Fibroblast of upper back skin (primary cell): ENCODE measurements at regions not wholly inside any gene's neighbourhood (a gene's known extent, or its start where the extent isn't known, plus 50 kb on each side); places are given as distances from the start of the nearest gene placed in this dataset.
A peak's percentile ranks its signal among the peaks of the same experiment; 100 is the strongest.
"Not testable (repeated sequence)": the region's sequence is repeated elsewhere in the genome, so short reads cannot be mapped to it uniquely, and the experiment has no call there.

ENCODE experiments used
- DNase-seq: peaks from one replicate; pipeline ENCODE4 v3.0.0-alpha.2; 2013

DNA sequence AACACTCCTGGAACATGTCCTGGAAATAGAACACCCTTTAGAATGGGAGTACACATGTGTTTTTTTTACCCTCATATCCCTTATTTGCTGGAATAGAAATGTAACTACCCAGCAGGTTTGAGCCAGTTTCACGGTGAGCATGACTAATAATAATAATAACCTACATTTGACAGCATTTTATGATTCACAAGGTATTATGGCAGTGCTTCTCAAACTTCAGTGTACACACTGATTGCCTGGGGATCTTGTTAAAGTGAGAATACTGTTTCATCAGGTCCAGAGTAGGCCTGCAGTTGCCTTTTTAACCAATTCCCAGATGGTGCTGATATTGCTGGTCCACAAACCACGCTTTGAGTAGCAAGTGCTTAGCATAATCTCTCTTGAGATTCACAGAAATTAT, 63.9 kb downstream of the NFKBIZ start:
- peak; percentile 44 for DNase-seq

DNA sequence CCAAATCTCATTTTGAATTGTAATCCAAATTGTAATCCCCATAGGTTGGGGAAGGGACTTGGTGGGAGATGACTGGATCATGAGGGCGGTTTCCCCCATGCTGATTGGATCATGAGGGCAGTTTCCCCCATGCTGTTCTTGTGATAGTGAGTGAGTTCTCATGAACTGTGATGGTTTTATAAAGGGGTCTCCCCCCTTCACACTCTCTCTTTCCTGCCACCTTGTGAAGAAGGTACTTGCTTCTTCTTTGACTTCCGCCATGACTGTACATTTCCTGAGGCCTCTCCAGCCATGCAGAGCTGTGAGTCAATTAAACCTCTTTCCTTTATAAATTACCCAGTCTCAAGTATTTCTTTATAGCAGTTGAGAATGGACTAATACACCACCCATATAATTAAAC, 68.4 kb downstream of the NFKBIZ start:
- DNase-seq, result not testable (repeated sequence)

DNA sequence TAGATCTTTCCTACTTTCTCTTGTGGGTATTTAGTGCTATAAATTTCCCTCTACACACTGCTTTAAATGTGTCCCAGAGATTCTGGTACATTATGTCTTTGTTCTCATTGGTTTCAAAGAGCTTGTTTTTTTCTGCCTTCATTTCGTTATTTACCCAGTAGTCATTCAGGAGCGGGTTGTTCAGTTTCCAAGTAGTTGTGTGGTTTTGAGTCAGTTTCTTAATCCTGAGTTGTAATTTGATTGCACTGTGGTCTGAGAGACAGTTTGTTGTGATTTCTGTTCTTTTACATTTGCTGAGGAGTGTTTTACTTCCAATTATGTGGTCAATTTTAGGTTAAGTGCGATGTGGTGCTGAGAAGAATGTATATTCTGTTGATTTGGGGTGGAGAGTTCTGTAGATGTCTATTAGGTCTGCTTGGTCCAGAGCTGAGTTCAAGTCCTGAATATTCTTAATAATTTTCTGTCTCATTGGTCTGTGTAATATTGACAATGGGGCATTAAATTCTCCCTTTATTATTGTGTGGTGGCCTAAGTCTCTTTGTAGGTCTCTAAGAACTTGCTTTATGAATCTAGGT, 72.9 kb downstream of the NFKBIZ start:
- DNase-seq, result not testable (repeated sequence)

DNA sequence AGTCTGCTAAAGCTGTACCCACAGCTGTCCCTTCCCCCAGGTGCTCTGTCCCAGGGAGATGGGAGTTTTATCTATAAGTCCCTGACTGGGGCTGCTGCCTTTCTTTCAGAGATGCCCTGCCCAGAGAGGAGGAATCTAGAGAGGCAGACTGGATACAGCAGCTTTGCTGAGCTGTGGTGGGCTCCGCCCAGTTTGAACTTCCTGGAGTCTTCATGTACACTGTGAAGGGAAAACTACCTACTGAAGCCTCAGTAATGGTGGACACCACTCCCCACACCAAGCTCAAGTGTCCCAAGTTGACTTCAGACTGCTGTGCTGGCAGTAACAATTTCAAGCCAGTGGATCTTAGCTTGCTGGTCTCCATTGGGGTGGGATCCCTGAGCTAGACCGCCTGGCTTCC, 75.3 kb downstream of the NFKBIZ start:
- not testable (repeated sequence) for DNase-seq

GRCh38 chr3:101925124-101925523, 75.8 kb downstream of the NFKBIZ start:
- DNase-seq, result not testable (repeated sequence)

DNA sequence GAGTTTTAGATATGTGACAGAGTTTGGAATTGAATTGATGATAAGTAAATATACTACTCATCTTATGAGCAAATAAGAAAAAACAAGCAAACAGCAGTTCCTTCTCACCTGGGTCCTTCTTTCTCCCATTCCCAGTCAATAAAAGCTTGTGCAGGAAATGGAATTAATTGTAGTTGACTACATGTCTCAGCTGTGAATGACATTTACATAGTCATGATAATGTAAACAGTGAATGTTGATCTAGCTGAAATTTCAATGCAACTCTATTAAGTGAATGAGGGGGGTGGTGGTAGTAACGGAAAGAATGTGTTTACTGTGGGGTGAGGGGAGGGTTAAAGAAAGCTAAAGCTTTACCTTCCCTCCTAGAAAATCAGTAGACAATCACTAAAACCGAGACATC, 76.2 kb downstream of the NFKBIZ start:
- DNase-seq, result no peak

DNA sequence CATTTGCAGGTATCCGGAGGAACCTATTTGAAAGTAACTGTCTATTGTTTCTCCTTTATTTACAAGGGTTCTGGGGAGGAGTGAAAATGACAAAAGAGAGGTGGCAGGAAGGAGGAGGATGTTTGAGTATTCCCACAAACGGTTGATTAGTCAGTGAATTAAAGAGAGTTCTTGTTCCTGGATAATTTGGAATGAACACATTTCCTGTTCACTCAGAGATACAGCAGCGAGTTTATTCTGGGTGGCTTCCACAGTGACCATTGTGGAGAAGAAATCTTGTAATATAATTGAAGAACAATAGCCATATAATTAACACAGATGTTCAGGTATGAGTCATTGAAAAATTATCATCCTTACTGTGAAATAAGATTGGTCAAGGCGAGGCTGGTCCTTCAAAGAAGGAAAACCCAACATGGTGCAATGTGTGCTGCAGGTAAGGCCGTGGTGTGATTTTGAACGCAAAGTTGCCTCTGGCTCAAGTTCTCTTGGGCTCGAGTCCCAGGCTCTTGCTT, 77.3 kb downstream of the NFKBIZ start:
- peak; percentile 40 for DNase-seq

DNA sequence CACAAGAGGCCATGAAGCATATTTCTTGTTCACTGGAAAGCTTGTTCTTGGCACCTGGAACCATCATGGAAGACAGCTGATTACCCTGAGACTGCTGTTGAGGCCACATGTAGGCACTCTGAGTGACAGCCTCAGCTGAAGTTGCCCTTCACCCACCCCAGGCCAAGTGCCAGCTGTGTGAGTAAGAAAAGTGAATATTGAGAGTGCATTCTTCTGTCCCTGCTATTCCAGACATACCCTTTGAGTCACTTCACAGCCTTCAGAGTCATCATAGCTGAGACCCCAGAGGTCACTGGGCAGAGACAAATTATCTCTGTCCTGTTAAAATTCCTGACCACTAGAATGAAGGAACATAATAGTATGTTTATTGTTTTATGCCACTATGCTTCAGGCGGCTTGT, 79.6 kb downstream of the NFKBIZ start:
- peak; percentile 72 for DNase-seq

DNA sequence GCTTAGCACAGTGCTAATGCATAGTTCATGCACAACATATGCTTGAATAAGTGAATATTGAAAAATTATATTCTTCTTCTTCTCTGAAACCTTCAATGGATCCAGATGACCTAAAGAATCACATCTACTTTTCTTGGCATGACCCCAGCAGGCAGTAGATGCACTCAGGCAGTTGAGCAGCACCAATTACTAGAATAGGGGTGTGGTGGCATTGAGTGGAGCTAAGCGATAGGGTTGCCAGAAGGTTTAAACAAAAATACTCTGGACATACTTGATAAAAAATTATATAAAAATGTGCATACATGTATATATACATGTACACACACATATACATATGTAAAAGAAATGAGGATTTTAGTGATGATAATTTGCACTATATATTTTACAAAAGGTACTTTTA, 81.8 kb downstream of the NFKBIZ start:
- DNase-seq, result no peak

- no peak for DNase-seq
Observed at GRCh38 chr3:101932326-101933068, 83.2 kb downstream of the NFKBIZ start.

GRCh38 chr3:101936419-101937356, 87.4 kb downstream of the NFKBIZ start:
- peak; percentile 95 for DNase-seq

DNA sequence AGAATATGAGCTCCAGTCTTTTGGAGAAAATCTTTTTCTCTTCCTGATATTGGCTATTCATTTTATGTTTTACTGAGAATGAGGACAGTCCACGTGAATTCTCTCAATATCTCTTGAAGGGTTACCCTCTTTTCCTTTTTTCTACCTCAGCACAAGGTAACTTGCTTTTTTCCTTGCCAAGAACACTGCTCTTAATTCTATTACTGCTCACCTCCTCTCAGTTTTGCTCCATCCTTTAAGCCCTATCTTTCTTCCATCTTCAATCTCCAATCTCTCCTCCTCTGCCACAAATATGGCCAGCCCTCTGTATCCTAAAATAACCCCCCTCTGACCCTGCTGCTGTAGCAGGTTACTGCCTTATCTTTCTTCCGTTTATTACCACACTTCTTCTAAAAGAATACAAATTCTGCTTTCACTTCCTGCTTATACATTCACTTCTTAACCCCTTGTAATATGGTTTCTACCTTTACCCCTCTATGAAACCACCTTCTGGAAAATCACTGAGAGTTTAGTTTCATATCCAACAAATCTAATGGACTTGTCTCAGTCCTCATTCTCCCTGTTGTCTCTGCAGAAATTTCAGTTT, 89.0 kb downstream of the NFKBIZ start:
- no peak for DNase-seq

- DNase-seq, result peak; percentile 54
Observed at GRCh38 chr3:101939361-101940049, 90.2 kb downstream of the NFKBIZ start.

DNA sequence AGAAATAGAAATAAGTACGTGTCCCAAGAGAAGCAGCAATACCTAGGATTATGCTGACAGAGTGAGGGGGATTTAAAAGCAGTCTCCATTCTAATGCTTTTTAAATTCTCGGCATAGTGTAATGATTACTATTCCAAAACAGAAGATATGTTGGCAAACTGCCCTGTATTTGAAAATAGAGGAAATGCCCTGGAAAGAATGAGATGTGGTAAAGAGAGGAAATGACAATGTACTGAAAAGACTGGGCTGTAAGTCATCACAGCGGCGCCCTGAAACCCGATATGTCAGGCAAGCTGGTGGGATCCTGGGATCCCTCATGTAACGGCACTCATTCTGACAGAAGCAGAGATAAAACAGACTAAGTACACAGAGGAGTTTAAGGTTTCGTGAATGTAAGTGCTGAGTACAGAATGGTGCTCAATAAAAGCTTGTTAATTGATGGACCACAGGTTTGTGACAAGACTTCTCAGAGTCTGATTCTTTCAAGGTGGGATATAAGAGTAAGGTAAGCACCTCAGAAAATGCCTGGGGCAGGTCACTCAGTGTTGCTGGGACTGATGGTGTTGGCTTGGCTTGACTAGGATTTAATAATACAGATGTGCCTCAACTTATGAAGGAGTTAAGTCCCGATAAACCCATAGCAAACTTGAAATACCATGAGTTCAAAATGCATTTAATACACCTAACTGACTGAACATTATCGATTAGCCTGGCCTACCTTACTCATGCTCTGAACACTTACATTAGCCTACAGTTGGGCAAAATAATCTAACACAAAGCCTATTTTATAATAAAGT, 91.4 kb downstream of the NFKBIZ start:
- peak; percentile 99 for DNase-seq

DNA sequence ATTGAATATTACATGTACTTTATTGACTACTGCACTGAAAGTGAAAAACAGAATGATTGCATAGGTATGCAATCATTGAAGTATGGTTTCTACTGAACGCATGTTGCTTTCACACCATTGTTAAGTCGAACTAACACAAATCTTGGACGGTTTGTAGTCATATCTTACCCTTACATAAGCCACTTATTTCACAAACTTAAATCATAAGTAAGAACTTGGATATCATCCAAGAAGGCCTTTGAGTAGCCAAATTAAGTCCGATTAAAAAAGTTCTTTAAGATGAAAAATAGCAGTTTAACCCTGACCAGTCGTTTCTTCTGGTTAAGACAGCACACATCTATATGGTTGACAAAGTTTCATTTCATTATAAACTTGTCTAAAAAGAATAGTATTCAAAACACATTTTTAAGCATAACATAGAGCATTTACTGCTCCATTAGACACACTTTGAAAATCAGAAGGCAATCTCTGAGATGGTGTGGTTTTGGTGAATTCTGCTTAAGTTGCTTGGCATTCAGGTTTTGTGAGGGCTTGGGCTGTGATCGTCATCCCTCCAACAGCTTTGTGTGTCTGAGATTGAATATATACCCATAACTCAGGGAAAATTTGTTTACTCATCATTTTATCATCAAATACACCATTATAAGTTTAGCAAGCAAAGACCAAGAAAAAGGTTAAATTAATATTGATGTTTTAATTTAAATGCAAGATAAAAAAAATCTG, 92.2 kb downstream of the NFKBIZ start:
- DNase-seq, result peak; percentile 32

- DNase-seq, result no peak
Observed at GRCh38 chr3:101942356-101942755, 93.0 kb downstream of the NFKBIZ start.

- no peak for DNase-seq
Observed at GRCh38 chr3:101943029-101943428, 93.7 kb downstream of the NFKBIZ start.

GRCh38 chr3:101944308-101944707, 95.0 kb downstream of the NFKBIZ start:
- peak; percentile 37 for DNase-seq

DNA sequence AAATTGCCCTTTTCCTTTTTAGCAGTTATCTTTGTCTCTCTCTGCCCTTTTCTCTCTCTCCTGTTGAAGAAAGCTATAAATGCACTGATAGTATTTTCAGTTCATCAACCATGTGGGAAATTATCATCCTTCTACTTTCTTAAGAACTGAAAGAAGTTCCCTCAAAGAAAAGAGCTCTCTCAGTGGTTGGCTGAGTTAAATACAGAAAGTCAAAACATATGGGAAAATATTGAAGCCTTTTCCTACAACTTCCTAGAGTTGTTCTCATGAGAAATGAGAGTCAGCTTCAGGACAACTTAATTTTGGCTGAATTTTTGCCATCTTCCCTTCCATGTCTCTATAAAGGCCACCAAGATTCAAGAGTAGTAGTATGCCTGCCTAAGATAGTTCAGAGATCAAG, 96.7 kb downstream of the NFKBIZ start:
- no peak for DNase-seq

DNA sequence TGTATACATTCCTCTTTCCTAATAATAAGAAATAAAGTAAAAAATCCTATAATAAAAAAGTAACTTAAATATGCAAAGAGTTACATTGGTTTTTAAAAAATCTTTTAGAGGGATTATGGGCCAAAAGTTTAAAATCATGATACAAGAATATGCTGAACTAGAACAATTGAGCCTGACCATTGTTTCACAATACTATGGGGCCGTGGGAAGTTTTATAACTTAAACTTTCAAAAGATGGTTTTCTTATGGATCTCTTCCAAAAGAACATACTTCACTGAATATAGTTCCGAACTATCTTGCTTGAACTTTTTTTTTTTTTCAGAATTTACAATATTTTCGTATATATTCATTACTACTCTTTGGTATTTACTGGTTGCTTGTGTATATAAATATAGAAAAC, 97.6 kb downstream of the NFKBIZ start:
- DNase-seq, result peak; percentile 40

DNA sequence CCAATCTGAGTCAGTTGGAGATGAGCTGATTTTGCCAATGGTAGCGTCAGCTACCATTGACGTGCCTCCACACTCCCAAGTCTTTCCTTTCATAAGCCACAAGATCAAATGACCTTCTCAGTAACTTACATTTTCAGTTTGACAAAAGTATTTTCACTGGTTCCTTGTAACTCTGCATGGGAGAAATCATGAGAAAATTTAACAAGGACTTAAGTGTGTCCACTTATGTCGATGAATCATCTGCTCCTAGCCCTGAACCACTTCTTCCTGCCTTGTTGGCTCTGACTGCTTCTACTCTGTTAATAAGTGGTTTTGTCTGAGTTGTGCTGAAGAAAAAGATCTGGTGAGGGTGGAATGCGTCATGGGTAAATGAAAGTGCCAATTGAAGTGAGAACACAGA, 101.2 kb downstream of the NFKBIZ start:
- peak; percentile 83 for DNase-seq
